SK-N-SH (cell line): ENCODE measurements at regions not wholly inside any gene's neighbourhood (a gene's known extent, or its start where the extent isn't known, plus 50 kb on each side); places are given as distances from the start of the nearest gene placed in this dataset.

Experiments used
- CTCF ChIA-PET: fragments of 300-600, 350-600 bp; formaldehyde crosslinking; extraction: SDS; loops from one replicate; lab custom pipeline; 2021; lab: Yijun Ruan, JAX
- POLR2A ChIA-PET: fragments of 350-600 bp; sonication (Branson Sonifier 250); formaldehyde crosslinking; extraction: SDS; loops from one replicate; lab custom pipeline; 2020; ENCODE audit warnings: antibody characterized with exemption, inconsistent platforms; lab: Yijun Ruan, JAX
- DNase-seq: peaks from one replicate; pipeline ENCODE4 v3.0.0; 2012
- H2AFZ ChIP-seq: fragments of 200-600 bp; sonication (generic); 2 replicates; pipeline ENCODE4 v1.8.1; 2016; ENCODE audit warnings: antibody characterized with exemption, mild to moderate bottlenecking, low read depth
- H3F3A ChIP-seq: fragments of 200-600 bp; sonication (generic); replicated peaks from 2 replicates; pipeline ENCODE3; 2016; ENCODE audit warnings: antibody characterized with exemption, mild to moderate bottlenecking; ENCODE audit not compliant: insufficient read depth
- H3K27ac ChIP-seq, 2 experiments: fragments of 200-500 bp in 1 of 2; fragments of 200-600 bp in 1 of 2; sonication (Bioruptor generic) in 1 of 2; sonication (generic), shearing (Covaris generic) in 1 of 2; 2 replicates each; pipeline versions ENCODE4 v1.5.1 to v1.6.1; 2014 to 2016; ENCODE audit warnings: low read depth in 2 of 2, inconsistent platforms in 1 of 2, low read length in 1 of 2, mild to moderate bottlenecking in 1 of 2, mixed read lengths in 1 of 2
- H3K27me3 ChIP-seq: fragments of 200-600 bp; sonication (generic), shearing (Covaris generic); 2 replicates; pipeline ENCODE4 v1.6.1; 2016; ENCODE audit warnings: mixed run types; ENCODE audit not compliant: insufficient read depth
- H3K36me3 ChIP-seq, 2 experiments: fragments of 200-500 bp in 1 of 2; fragments of 200-600 bp in 1 of 2; sonication (Bioruptor generic) in 1 of 2; sonication (generic) in 1 of 2; replicated peaks in 1 of 2; 2 replicates each; pipeline versions ENCODE3 to v1.5.1; 2014 to 2016; ENCODE audit warnings: low read length in 1 of 2, mild to moderate bottlenecking in 1 of 2; ENCODE audit not compliant: insufficient read depth in 2 of 2, control insufficient read depth in 1 of 2
- H3K4me1 ChIP-seq, 2 experiments: fragments of 200-500 bp in 1 of 2; fragments of 200-600 bp in 1 of 2; sonication (Bioruptor generic) in 1 of 2; sonication (generic), shearing (Covaris generic) in 1 of 2; 2 replicates each; pipeline versions ENCODE4 v1.5.1 to v1.6.1; 2014 to 2016; ENCODE audit warnings: low read depth in 1 of 2, low read length in 1 of 2, mixed run types in 1 of 2; ENCODE audit not compliant: insufficient read depth in 2 of 2, control insufficient read depth in 1 of 2
- H3K4me2 ChIP-seq: fragments of 200-600 bp; sonication (generic), shearing (Covaris generic); 2 replicates; pipeline ENCODE4 v1.6.1; 2017; ENCODE audit warnings: mixed run types
- H3K4me3 ChIP-seq, 2 experiments: fragments of 200-500 bp in 1 of 2; fragments of 200-600 bp in 1 of 2; sonication (Bioruptor generic) in 1 of 2; sonication (generic), shearing (Covaris generic) in 1 of 2; 2 replicates each; pipeline versions ENCODE4 v1.5.1 to v1.8.1; 2014 to 2016; ENCODE audit warnings: low read depth in 2 of 2, inconsistent platforms in 1 of 2, low read length in 1 of 2, mild to moderate bottlenecking in 1 of 2, mixed read lengths in 1 of 2, moderate library complexity in 1 of 2
- H3K79me2 ChIP-seq: fragments of 200-600 bp; sonication (generic); 2 replicates; pipeline ENCODE4 v1.8.1; 2017; ENCODE audit warnings: mild to moderate bottlenecking; ENCODE audit not compliant: insufficient read depth
- H3K9ac ChIP-seq: fragments of 200-600 bp; sonication (generic); 2 replicates; pipeline ENCODE4 v1.6.1; 2017; ENCODE audit warnings: mixed run types
- H3K9me2 ChIP-seq: fragments of 200-600 bp; sonication (generic); 2 replicates; pipeline ENCODE4 v1.6.1; 2017; ENCODE audit warnings: mixed run types
- H3K9me3 ChIP-seq: fragments of 200-600 bp; sonication (generic); 2 replicates; pipeline ENCODE4 v1.6.1; 2017; ENCODE audit warnings: mixed run types, mild to moderate bottlenecking, moderate library complexity
- H4K20me1 ChIP-seq: fragments of 200-600 bp; sonication (generic); 2 replicates; pipeline ENCODE4 v1.6.1; 2017; ENCODE audit warnings: mild to moderate bottlenecking, mixed run types; ENCODE audit not compliant: insufficient read depth
- CHD2 ChIP-seq: fragments of 150-350 bp; IDR thresholded peaks from 2 replicates; pipeline ENCODE4 v1.6.1; 2018; ENCODE audit warnings: low read length; ENCODE audit not compliant: partially characterized antibody
- CTCF ChIP-seq: fragments of 200-600 bp; sonication (generic); IDR thresholded peaks from 2 replicates; pipeline ENCODE4 v1.6.1; 2017; ENCODE audit warnings: antibody characterized with exemption, mild to moderate bottlenecking, moderate library complexity
- ELF1 ChIP-seq: IDR thresholded peaks from 2 replicates; pipeline ENCODE4 v1.4.0; 2012
- EP300 ChIP-seq, 2 experiments: IDR thresholded peaks; 2 replicates each; pipeline versions ENCODE4 v1.4.0 to v1.6.1; 2012; ENCODE audit warnings: borderline replicate concordance in 1 of 2, low read depth in 1 of 2, low read length in 1 of 2
- EZH2phosphoT487 ChIP-seq: fragments of 200-600 bp; sonication (generic); IDR thresholded peaks from 2 replicates; pipeline ENCODE4 v1.6.1; 2017; ENCODE audit warnings: low read depth, mixed run types, mild to moderate bottlenecking, antibody characterized with exemption, moderate library complexity, borderline replicate concordance
- FOSL2 ChIP-seq: IDR thresholded peaks from 2 replicates; pipeline ENCODE4 v1.4.0; 2012; ENCODE audit warnings: low read depth, mild to moderate bottlenecking, moderate library complexity, borderline replicate concordance
- FOXJ3 ChIP-seq: sonication (generic); formaldehyde crosslinking; IDR thresholded peaks from 2 replicates; pipeline ENCODE4 v1.5.1; 2020; ENCODE audit warnings: mild to moderate bottlenecking, missing genetic modification reagents
- FOXM1 ChIP-seq: IDR thresholded peaks from 2 replicates; pipeline ENCODE4 v1.4.0; 2012; ENCODE audit warnings: low read depth, mild to moderate bottlenecking
- GABPA ChIP-seq: IDR thresholded peaks from 2 replicates; pipeline ENCODE4 v1.4.0; 2012; ENCODE audit warnings: low read depth, mild to moderate bottlenecking
- GATA2 ChIP-seq: sonication (generic); formaldehyde crosslinking; IDR thresholded peaks from 2 replicates; pipeline ENCODE4 v1.5.0; 2020; ENCODE audit warnings: mild to moderate bottlenecking, missing genetic modification reagents
- JUND ChIP-seq: IDR thresholded peaks from 2 replicates; pipeline ENCODE4 v1.4.0; 2012
- MAX ChIP-seq: IDR thresholded peaks from 2 replicates; pipeline ENCODE4 v1.4.0; 2012; ENCODE audit warnings: low read depth
- MEF2A ChIP-seq: IDR thresholded peaks from 2 replicates; pipeline ENCODE4 v1.4.0; 2012; ENCODE audit warnings: low read depth, borderline replicate concordance
- MXI1 ChIP-seq: IDR thresholded peaks from 2 replicates; pipeline ENCODE4 v1.6.1; 2012; ENCODE audit warnings: mild to moderate bottlenecking, low read depth, low read length, improper control_type of control experiment
- NFIC ChIP-seq: IDR thresholded peaks from 2 replicates; pipeline ENCODE4 v1.4.0; 2012; ENCODE audit warnings: borderline replicate concordance
- PBX3 ChIP-seq: IDR thresholded peaks from 2 replicates; pipeline ENCODE4; 2012
- POLR2AphosphoS5 ChIP-seq: IDR thresholded peaks from 2 replicates; pipeline ENCODE4 v1.6.1; 2012; ENCODE audit warnings: low read depth, low read length
- RAD21 ChIP-seq: IDR thresholded peaks from 2 replicates; pipeline ENCODE4 v1.6.1; 2012; ENCODE audit warnings: mild to moderate bottlenecking, low read length
- RCOR1 ChIP-seq: fragments of 150-350 bp; IDR thresholded peaks from 2 replicates; pipeline ENCODE4 v1.6.1; 2017; ENCODE audit warnings: antibody characterized with exemption, low read length
- RFX5 ChIP-seq: IDR thresholded peaks from 2 replicates; pipeline ENCODE4 v1.6.1; 2012; ENCODE audit warnings: mild to moderate bottlenecking, improper control_type of control experiment, low read length
- RXRA ChIP-seq: IDR thresholded peaks from 2 replicates; pipeline ENCODE4 v1.4.0; 2012; ENCODE audit warnings: low read depth, mild to moderate bottlenecking, borderline replicate concordance
- SIN3A ChIP-seq: IDR thresholded peaks from 2 replicates; pipeline ENCODE4 v1.6.1; 2012; ENCODE audit warnings: low read depth, mild to moderate bottlenecking, low read length, moderate library complexity, borderline replicate concordance
- SMC3 ChIP-seq: IDR thresholded peaks from 2 replicates; pipeline ENCODE4 v1.6.1; 2012; ENCODE audit warnings: low read depth, low read length, improper control_type of control experiment
- TAF1 ChIP-seq: IDR thresholded peaks from 2 replicates; pipeline ENCODE4 v1.6.1; 2012; ENCODE audit warnings: low read depth, mild to moderate bottlenecking, low read length, moderate library complexity, borderline replicate concordance
- TCF12 ChIP-seq: IDR thresholded peaks from 2 replicates; pipeline ENCODE4 v1.4.0; 2012
- TEAD4 ChIP-seq: IDR thresholded peaks from 2 replicates; pipeline ENCODE4 v1.4.0; 2012; ENCODE audit warnings: mild to moderate bottlenecking, borderline replicate concordance; ENCODE audit not compliant: insufficient read depth
- USF2 ChIP-seq: fragments of 150-350 bp; IDR thresholded peaks from 2 replicates; pipeline ENCODE4 v1.6.1; 2017; ENCODE audit warnings: antibody characterized with exemption, low read length, low read depth, borderline replicate concordance
- ZBTB33 ChIP-seq: IDR thresholded peaks from 2 replicates; pipeline ENCODE4 v1.4.0; 2012; ENCODE audit warnings: low read depth, borderline replicate concordance
- WGBS: methylation state at CpG from one replicate; pipeline ENCODE4 v1.1.6; 2017; ENCODE audit warnings: low lambda C conversion rate; 5-methylcytosine and 5-hydroxymethylcytosine counted together

GRCh38 chr1:219304227-219305226 lies 130.8 kb downstream of the LYPLAL1 start:
- Histone ChIP-seq H3K27me3 (no peaks in the 10 kb centered on the region), H2AFZ (no peak overlapping the region), H3K4me2 (peak overlapping the region; percentile 23; the same call in 1 of the 2 replicates), H3K4me3 (no peak overlapping the region)
- TF ChIP-seq MEF2A, result peak; percentile 97
- no peak for TF ChIP-seq USF2
- TF ChIP-seq FOSL2, result peak; percentile 96
- peak; percentile 27; the same call in 1 of the 2 replicates for TF ChIP-seq TAF1
- peak; percentile 97 for TF ChIP-seq FOXM1
- TF ChIP-seq FOXJ3 (CRISPR knock-in tag), result no peak
- TF ChIP-seq MAX, result peak; percentile 53
- TF ChIP-seq RFX5, result no peak
- peak; percentile 28; the same call in 1 of the 2 replicates for TF ChIP-seq ELF1
- no peak for TF ChIP-seq GABPA
- TF ChIP-seq CTCF, result peak; percentile 47
- TF ChIP-seq MXI1, result no peak
- no peak for TF ChIP-seq RCOR1
- TF ChIP-seq ZBTB33, result peak; percentile 81; the same call in 1 of the 2 replicates
- peak; percentile 95 for TF ChIP-seq PBX3
- TF ChIP-seq RAD21, result peak; percentile 57
- TF ChIP-seq EZH2phosphoT487, result no peak
- peak; percentile 99 for TF ChIP-seq TEAD4
- TF ChIP-seq SMC3, result peak; percentile 50
- peak; percentile 87; the same call in 1 of the 2 replicates for TF ChIP-seq POLR2AphosphoS5
- TF ChIP-seq TCF12, result peak; percentile 99
- peak; percentile 60 to 100; a peak in 3 of 4 replicates for TF ChIP-seq EP300 (IDR thresholded peaks at IDR 0.05; ENCODE audit: borderline replicate concordance in 1 of 2, low read depth in 1 of 2, low read length in 1 of 2)
- no peak for TF ChIP-seq CHD2
- peak; percentile 81; the same call in 1 of the 2 replicates for TF ChIP-seq RXRA
- TF ChIP-seq SIN3A, result peak; percentile 82
- peak; percentile 100 for TF ChIP-seq NFIC
- TF ChIP-seq JUND, result peak; percentile 98
- no peak for TF ChIP-seq GATA2 (CRISPR knock-in tag)
- TF ChIP-seq, all 33 proteins: peak for 19
- WGBS, result 23% methylated on average over 9 of the region's 9 CpGs
- H3K9me3 ChIP-seq, result no peaks in the 10 kb centered on the region
- peak overlapping the region; percentile 76 to 97; a peak in 3 of 4 replicates for H3K27ac ChIP-seq
- H4K20me1 ChIP-seq, result no peaks in the 10 kb centered on the region
- ChIA-PET POLR2A (no interaction called here), CTCF (no interaction called here)
- no peaks in the 10 kb centered on the region for H3K79me2 ChIP-seq
- H3K9ac ChIP-seq, result peak overlapping the region; percentile 66
- H3K36me3 ChIP-seq, result no peaks in the 10 kb centered on the region
- H3F3A ChIP-seq, result peaks cover 34% of the 10 kb centered on the region
- H3K9me2 ChIP-seq, result no peaks in the 10 kb centered on the region
- DNase-seq, result peak; percentile 10
- peaks cover 9 to 27% of the 10 kb centered on the region in 2 experiments; a peak in 3 of 4 replicates for H3K4me1 ChIP-seq
